Parathyroid adenoma (tissue), 2 donors: ENCODE measurements at regions not wholly inside any gene's neighbourhood (a gene's known extent, or its start where the extent isn't known, plus 50 kb on each side); places are given as distances from the start of the nearest gene placed in this dataset.

Experiments
- H2AFZ ChIP-seq: fragments of 300-600 bp; sonication (generic); one replicate; pipeline ENCODE4 v1.7.0; 2017; ENCODE audit warnings: antibody characterized with exemption, mild to moderate bottlenecking
- H3K27ac ChIP-seq: fragments of 300-600 bp; sonication (generic); one replicate; pipeline ENCODE4 v1.7.0; 2017
- H3K27me3 ChIP-seq: fragments of 300-600 bp; sonication (generic); one replicate; pipeline ENCODE4 v1.7.0; 2017; ENCODE audit warnings: low read length; ENCODE audit not compliant: control insufficient read depth, insufficient read depth
- H3K36me3 ChIP-seq: fragments of 300-600 bp; sonication (generic); one replicate; pipeline ENCODE4 v1.7.0; 2017; ENCODE audit warnings: low read length; ENCODE audit not compliant: control insufficient read depth, insufficient read depth
- H3K4me1 ChIP-seq: fragments of 300-600 bp; sonication (generic); one replicate; pipeline ENCODE4 v1.7.0; 2017; ENCODE audit warnings: control low read depth
- H3K4me2 ChIP-seq: fragments of 300-600 bp; sonication (generic); one replicate; pipeline ENCODE4 v1.7.0; 2017; ENCODE audit warnings: low read length
- H3K4me3 ChIP-seq: fragments of 300-600 bp; sonication (generic); one replicate; pipeline ENCODE4 v1.7.0; 2017; ENCODE audit warnings: low read depth, low read length
- H3K79me2 ChIP-seq: fragments of 300-600 bp; sonication (generic); one replicate; pipeline ENCODE4 v1.7.0; 2017; ENCODE audit warnings: control low read depth
- H3K9ac ChIP-seq: fragments of 300-600 bp; sonication (generic); one replicate; pipeline ENCODE4 v1.7.0; 2017; ENCODE audit warnings: mild to moderate bottlenecking
- H3K9me3 ChIP-seq: fragments of 300-600 bp; sonication (generic); one replicate; pipeline ENCODE4 v1.7.0; 2017; ENCODE audit warnings: low read length; ENCODE audit not compliant: control insufficient read depth
- TF ChIP-seq, protein P1 (sequence below): fragments of 300-600 bp; sonication (generic); IDR thresholded peaks from one replicate; pipeline ENCODE4 v1.7.0; 2017; ENCODE audit warnings: antibody characterized with exemption, mild to moderate bottlenecking
- donor health status: primary hyperparathyroidism.

DNA sequence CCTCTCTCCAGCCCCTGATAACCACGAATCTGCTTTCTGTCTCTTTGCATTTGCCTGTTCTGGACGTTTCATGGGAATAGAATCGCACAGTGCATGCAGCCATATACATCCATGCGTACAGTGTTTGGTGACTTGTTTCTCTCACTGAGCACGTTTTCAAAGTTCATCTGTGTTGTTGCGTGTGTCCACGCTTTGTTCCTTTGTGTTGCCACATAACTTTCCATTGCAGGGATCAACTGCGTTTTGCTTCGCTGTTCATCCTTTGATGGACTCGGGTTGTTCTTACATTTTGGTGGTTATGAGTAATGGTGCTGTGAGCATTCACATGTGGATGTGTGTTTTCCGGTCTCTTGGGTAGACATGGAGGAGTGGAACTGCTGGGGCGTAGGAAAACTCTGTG lies 56.4 kb upstream of the TAMM41 start:
- TF ChIP-seq, protein P1, sequence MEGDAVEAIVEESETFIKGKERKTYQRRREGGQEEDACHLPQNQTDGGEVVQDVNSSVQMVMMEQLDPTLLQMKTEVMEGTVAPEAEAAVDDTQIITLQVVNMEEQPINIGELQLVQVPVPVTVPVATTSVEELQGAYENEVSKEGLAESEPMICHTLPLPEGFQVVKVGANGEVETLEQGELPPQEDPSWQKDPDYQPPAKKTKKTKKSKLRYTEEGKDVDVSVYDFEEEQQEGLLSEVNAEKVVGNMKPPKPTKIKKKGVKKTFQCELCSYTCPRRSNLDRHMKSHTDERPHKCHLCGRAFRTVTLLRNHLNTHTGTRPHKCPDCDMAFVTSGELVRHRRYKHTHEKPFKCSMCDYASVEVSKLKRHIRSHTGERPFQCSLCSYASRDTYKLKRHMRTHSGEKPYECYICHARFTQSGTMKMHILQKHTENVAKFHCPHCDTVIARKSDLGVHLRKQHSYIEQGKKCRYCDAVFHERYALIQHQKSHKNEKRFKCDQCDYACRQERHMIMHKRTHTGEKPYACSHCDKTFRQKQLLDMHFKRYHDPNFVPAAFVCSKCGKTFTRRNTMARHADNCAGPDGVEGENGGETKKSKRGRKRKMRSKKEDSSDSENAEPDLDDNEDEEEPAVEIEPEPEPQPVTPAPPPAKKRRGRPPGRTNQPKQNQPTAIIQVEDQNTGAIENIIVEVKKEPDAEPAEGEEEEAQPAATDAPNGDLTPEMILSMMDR, result no peak
- H3K79me2 ChIP-seq, result no peaks in the 10 kb centered on the region
- H3K4me3 ChIP-seq, result no peak overlapping the region
- H2AFZ ChIP-seq, result no peak overlapping the region
- no peaks in the 10 kb centered on the region for H3K9me3 ChIP-seq
- no peak overlapping the region for H3K9ac ChIP-seq
- no peaks in the 10 kb centered on the region for H3K27me3 ChIP-seq
- no peaks in the 10 kb centered on the region for H3K36me3 ChIP-seq
- peaks cover 46% of the 10 kb centered on the region for H3K4me1 ChIP-seq
- H3K4me2 ChIP-seq, result no peak overlapping the region
- H3K27ac ChIP-seq, result no peak overlapping the region

DNA sequence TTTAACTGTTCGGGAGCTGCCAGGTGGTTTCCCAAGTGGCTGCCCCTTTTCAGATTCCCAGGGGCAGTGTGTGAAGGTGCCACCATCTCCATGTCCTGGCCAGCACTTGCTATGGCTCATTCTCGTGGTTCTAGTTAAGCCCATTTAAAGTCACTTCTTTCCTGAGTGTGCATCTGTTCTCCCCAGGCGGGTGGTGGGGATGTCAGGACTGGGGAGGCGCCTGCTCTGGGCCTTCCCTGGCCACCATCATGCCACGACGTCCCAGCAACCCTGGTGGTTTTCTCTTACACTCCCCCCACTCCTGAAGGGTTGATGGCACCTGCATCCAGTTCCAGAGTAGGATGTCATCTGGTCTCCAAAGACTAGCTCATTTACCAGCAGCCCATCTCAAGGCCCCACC lies 56.8 kb upstream of the TAMM41 start:
- Histone ChIP-seq H3K4me2 (no peak overlapping the region), H3K27ac (no peak overlapping the region), H2AFZ (no peak overlapping the region), H3K4me3 (no peak overlapping the region), H3K9me3 (no peaks in the 10 kb centered on the region), H3K27me3 (no peaks in the 10 kb centered on the region), H3K4me1 (peaks cover 50% of the 10 kb centered on the region), H3K79me2 (no peaks in the 10 kb centered on the region), H3K9ac (no peak overlapping the region), H3K36me3 (no peaks in the 10 kb centered on the region)
- TF ChIP-seq, protein P1, result no peak

DNA sequence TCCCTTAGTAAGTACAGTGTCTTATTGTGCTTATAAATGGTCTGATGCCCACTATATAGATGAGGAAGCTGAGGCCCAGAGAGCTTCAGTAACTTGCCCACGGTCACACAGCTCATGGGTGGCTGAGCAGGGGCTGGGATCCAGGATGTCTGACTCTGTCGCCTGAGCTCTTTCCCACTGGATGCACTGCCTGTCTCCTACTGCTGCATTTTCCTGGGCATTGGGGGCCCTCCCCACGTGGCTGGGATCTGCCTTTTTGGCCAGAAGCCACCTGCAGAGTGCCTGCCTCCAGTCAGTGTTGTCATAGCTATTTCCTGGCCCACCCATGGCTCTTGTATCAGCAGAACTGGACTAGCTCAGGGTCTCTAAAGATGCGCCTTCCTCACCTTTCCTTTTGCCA lies 57.5 kb upstream of the TAMM41 start:
- Histone ChIP-seq H3K79me2 (no peaks in the 10 kb centered on the region), H3K4me1 (peaks cover 51% of the 10 kb centered on the region), H3K9me3 (no peaks in the 10 kb centered on the region), H2AFZ (no peak overlapping the region), H3K27ac (no peak overlapping the region), H3K27me3 (no peaks in the 10 kb centered on the region), H3K9ac (no peak overlapping the region), H3K36me3 (no peaks in the 10 kb centered on the region), H3K4me2 (no peak overlapping the region), H3K4me3 (no peak overlapping the region)
- TF ChIP-seq, protein P1, result no peak

DNA sequence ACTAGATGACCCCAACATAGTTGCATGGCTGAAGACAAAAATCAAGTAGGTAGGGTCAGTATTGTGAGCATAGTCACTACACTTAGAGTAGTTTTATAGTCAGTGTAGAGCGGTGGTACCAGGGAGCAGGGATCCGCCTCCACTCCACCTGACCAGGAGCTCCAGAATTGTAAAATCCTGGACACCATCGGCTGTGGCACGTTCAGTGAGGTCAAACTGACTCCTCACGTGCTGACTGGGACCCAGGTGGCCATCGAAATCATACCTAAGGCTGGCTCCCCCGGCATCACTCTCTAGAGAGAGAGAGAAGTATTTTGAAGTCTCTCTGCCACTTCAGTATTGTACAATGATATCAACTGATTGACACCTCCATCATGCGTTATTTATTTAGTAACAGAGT lies 59.7 kb upstream of the TAMM41 start:
- no peaks in the 10 kb centered on the region for H3K36me3 ChIP-seq
- H2AFZ ChIP-seq, result no peak overlapping the region
- TF ChIP-seq, protein P1, result no peak
- peaks cover 61% of the 10 kb centered on the region for H3K4me1 ChIP-seq
- no peak overlapping the region for H3K4me2 ChIP-seq
- H3K79me2 ChIP-seq, result no peaks in the 10 kb centered on the region
- no peak overlapping the region for H3K4me3 ChIP-seq
- no peaks in the 10 kb centered on the region for H3K9me3 ChIP-seq
- peak overlapping the region; percentile 93 for H3K27ac ChIP-seq
- H3K27me3 ChIP-seq, result no peaks in the 10 kb centered on the region
- H3K9ac ChIP-seq, result no peak overlapping the region
